GM12874 (cell line): ENCODE measurements at regions not wholly inside any gene's neighbourhood (a gene's known extent, or its start where the extent isn't known, plus 50 kb on each side); places are given as distances from the start of the nearest gene placed in this dataset.

Experiments
- CTCF ChIP-seq: IDR thresholded peaks from 2 replicates; pipeline ENCODE4 v1.5.1; 2011; ENCODE audit warnings: low read depth, mild to moderate bottlenecking, control low read depth, low read length, moderate library complexity; ENCODE audit not compliant: insufficient read depth

GRCh38 chr4:181416966-181417365 is 826.2 kb upstream of the TENM3 start:
- no peak for TF ChIP-seq CTCF

- TF ChIP-seq CTCF = no peak
These were observed 824.7 kb upstream of the TENM3 start for GRCh38 chr4:181418496-181418895.

GRCh38 chr4:181420950-181421349 is 822.3 kb upstream of the TENM3 start:
- no peak for TF ChIP-seq CTCF

GRCh38 chr4:181424362-181425016 is 818.7 kb upstream of the TENM3 start:
- no peak for TF ChIP-seq CTCF

- TF ChIP-seq CTCF = no peak
These were observed 816.1 kb upstream of the TENM3 start for GRCh38 chr4:181427076-181427475.

- no peak for TF ChIP-seq CTCF
These were observed 812.2 kb upstream of the TENM3 start for GRCh38 chr4:181431006-181431405.

- TF ChIP-seq CTCF = no peak
These were observed 811.5 kb upstream of the TENM3 start for GRCh38 chr4:181431661-181432060.
